MM.1S (cell line): ENCODE measurements at regions not wholly inside any gene's neighbourhood (a gene's known extent, or its start where the extent isn't known, plus 50 kb on each side); places are given as distances from the start of the nearest gene placed in this dataset.

Experiments used
- DNase-seq: peaks from one replicate; pipeline ENCODE4 v3.0.0-alpha.2; 2015
- H2AFZ ChIP-seq: fragments of 300-600 bp; sonication (generic); 2 replicates; pipeline ENCODE4 v1.6.0; 2016; ENCODE audit warnings: antibody characterized with exemption, low read length
- H3F3A ChIP-seq: fragments of 300-600 bp; sonication (generic); 2 replicates; pipeline ENCODE4 v1.6.1; 2016; ENCODE audit warnings: mild to moderate bottlenecking, antibody characterized with exemption, low read length, moderate library complexity, mixed read lengths; ENCODE audit not compliant: insufficient read depth
- H3K27ac ChIP-seq: fragments of 300-600 bp; sonication (generic); 2 replicates; pipeline ENCODE4 v1.5.1; 2016; ENCODE audit warnings: mild to moderate bottlenecking, low read length
- H3K27me3 ChIP-seq: fragments of 300-600 bp; sonication (generic); replicated peaks from 2 replicates; pipeline ENCODE4 v1.6.0; 2016; ENCODE audit warnings: low read length; ENCODE audit not compliant: insufficient read depth
- H3K36me3 ChIP-seq: fragments of 300-600 bp; sonication (generic); replicated peaks from 2 replicates; pipeline ENCODE4 v1.6.1; 2016; ENCODE audit warnings: mild to moderate bottlenecking, low read length, mixed read lengths; ENCODE audit not compliant: insufficient read depth
- H3K4me1 ChIP-seq: fragments of 300-600 bp; sonication (generic); 2 replicates; pipeline ENCODE4 v1.6.1; 2016; ENCODE audit warnings: low read length, mixed read lengths
- H3K4me2 ChIP-seq: fragments of 300-600 bp; sonication (generic); 2 replicates; pipeline ENCODE4 v1.6.0; 2016; ENCODE audit warnings: low read depth, low read length
- H3K4me3 ChIP-seq: fragments of 300-600 bp; sonication (generic); 2 replicates; pipeline ENCODE4 v1.5.1; 2016; ENCODE audit warnings: low read length, mixed read lengths
- H3K79me2 ChIP-seq: fragments of 300-600 bp; sonication (generic); 2 replicates; pipeline ENCODE4 v1.6.1; 2016; ENCODE audit warnings: mixed run types, low read length, mixed read lengths
- H3K9ac ChIP-seq: fragments of 300-600 bp; sonication (generic); 2 replicates; pipeline ENCODE4 v1.6.1; 2016; ENCODE audit warnings: low read length, mixed read lengths
- H3K9me2 ChIP-seq: fragments of 300-600 bp; sonication (generic); replicated peaks from 2 replicates; pipeline ENCODE4 v1.6.1; 2016; ENCODE audit warnings: mild to moderate bottlenecking, low read length, mixed read lengths; ENCODE audit not compliant: insufficient read depth
- H3K9me3 ChIP-seq: fragments of 300-600 bp; sonication (generic); replicated peaks from 2 replicates; pipeline ENCODE4 v1.6.1; 2016; ENCODE audit warnings: mild to moderate bottlenecking, low read length, mixed read lengths; ENCODE audit not compliant: insufficient read depth
- H4K20me1 ChIP-seq: fragments of 300-600 bp; sonication (generic); 2 replicates; pipeline ENCODE4 v1.6.1; 2016; ENCODE audit warnings: mild to moderate bottlenecking, low read length, moderate library complexity, mixed read lengths; ENCODE audit not compliant: insufficient read depth
- CTCF ChIP-seq: fragments of 300-600 bp; sonication (generic); IDR thresholded peaks from 2 replicates; pipeline ENCODE4 v1.5.1; 2016; ENCODE audit warnings: antibody characterized with exemption, low read length, mixed read lengths
- EZH2 ChIP-seq: fragments of 300-600 bp; sonication (generic); optimal IDR thresholded peaks from 2 replicates; pipeline ENCODE3; 2017; ENCODE audit warnings: low read depth, mild to moderate bottlenecking, antibody characterized with exemption, low read length, mixed read lengths
- EZH2phosphoT487 ChIP-seq: fragments of 300-600 bp; sonication (generic); IDR thresholded peaks from 2 replicates; pipeline ENCODE4 v1.6.1; 2018; ENCODE audit warnings: antibody characterized with exemption, low read length

- H3K79me2 ChIP-seq = no peaks in the 10 kb centered on the region
- DNase-seq = peak; percentile 26
- no peaks in the 10 kb centered on the region for H3K27me3 ChIP-seq
- H3K4me3 ChIP-seq = 0 out of 2 replicates have a peak overlapping the region, but pooled peaks have one; percentile 3
- no peaks in the 10 kb centered on the region for H3K9me3 ChIP-seq
- H4K20me1 ChIP-seq = no peaks in the 10 kb centered on the region
- H3K27ac ChIP-seq = no peak overlapping the region
- H2AFZ ChIP-seq = no peak overlapping the region
- H3K36me3 ChIP-seq = no peaks in the 10 kb centered on the region
- peak overlapping the region; percentile 28 for H3K4me2 ChIP-seq
- H3K9me2 ChIP-seq = no peaks in the 10 kb centered on the region
- TF ChIP-seq EZH2 (no peak), EZH2phosphoT487 (no peak), CTCF (no peak)
- no peaks in the 10 kb centered on the region for H3K4me1 ChIP-seq
- H3K9ac ChIP-seq = no peak overlapping the region
- no peaks in the 10 kb centered on the region for H3F3A ChIP-seq
Measured at GRCh38 chr11:128367573-128367972, 219.8 kb downstream of the ETS1 start.

- no peaks in the 10 kb centered on the region for H3K27me3 ChIP-seq
Measured at GRCh38 chr11:128365044-128365443, 222.3 kb downstream of the ETS1 start.

GRCh38 chr11:128361451-128362020, 225.8 kb downstream of the ETS1 start:
- H3K9me2 ChIP-seq = no peaks in the 10 kb centered on the region
- H3K79me2 ChIP-seq = no peaks in the 10 kb centered on the region
- H3K27ac ChIP-seq = no peak overlapping the region
- no peak for TF ChIP-seq EZH2
- no peak for TF ChIP-seq CTCF
- TF ChIP-seq EZH2phosphoT487 = no peak
- H3K4me2 ChIP-seq = no peak overlapping the region
- no peaks in the 10 kb centered on the region for H3K36me3 ChIP-seq
- H3K9me3 ChIP-seq = no peaks in the 10 kb centered on the region
- no peaks in the 10 kb centered on the region for H3K4me1 ChIP-seq
- H3K27me3 ChIP-seq = no peaks in the 10 kb centered on the region
- no peak overlapping the region for H3K9ac ChIP-seq
- H3F3A ChIP-seq = no peaks in the 10 kb centered on the region
- no peak overlapping the region for H2AFZ ChIP-seq
- DNase-seq = peak; percentile 9
- H3K4me3 ChIP-seq = no peak overlapping the region
- H4K20me1 ChIP-seq = no peaks in the 10 kb centered on the region

More at GRCh38 chr11:128365044-128365443, 222.3 kb downstream of the ETS1 start:
- H3K4me1 ChIP-seq = no peaks in the 10 kb centered on the region
- DNase-seq = peak; percentile 29
- H3K9ac ChIP-seq = no peak overlapping the region
- H3K9me3 ChIP-seq = no peaks in the 10 kb centered on the region
- no peaks in the 10 kb centered on the region for H3K9me2 ChIP-seq
- TF ChIP-seq CTCF (no peak), EZH2phosphoT487 (no peak), EZH2 (no peak)
- no peaks in the 10 kb centered on the region for H4K20me1 ChIP-seq
- H3K4me3 ChIP-seq = no peak overlapping the region
- H3K27ac ChIP-seq = no peak overlapping the region
- no peaks in the 10 kb centered on the region for H3F3A ChIP-seq
- H2AFZ ChIP-seq = no peak overlapping the region
- H3K79me2 ChIP-seq = no peaks in the 10 kb centered on the region
- no peaks in the 10 kb centered on the region for H3K36me3 ChIP-seq
- no peak overlapping the region for H3K4me2 ChIP-seq
